ENCODE measurements at regions not wholly inside any gene's neighbourhood (a gene's known extent, or its start where the extent isn't known, plus 50 kb on each side); places are given as distances from the start of the nearest gene placed in this dataset.

- TF ChIP-seq EZH2 (IDR thresholded peaks at IDR 0.05; ENCODE audit: borderline replicate concordance, low read length) (no peak), CTCF (IDR thresholded peaks at IDR 0.05; ENCODE audit: low read length) (no peak)
These were observed 717.8 kb upstream of the SEL1L start for GRCh38 chr14:82251494-82251893.
